HUES6 (cell line): ENCODE measurements at regions not wholly inside any gene's neighbourhood (a gene's known extent, or its start where the extent isn't known, plus 50 kb on each side); places are given as distances from the start of the nearest gene placed in this dataset.

ENCODE experiments used
- H3K27ac ChIP-seq: 2 replicates; pipeline ENCODE4 v1.7.0; 2013; ENCODE audit warnings: low read depth, mild to moderate bottlenecking, low read length, inconsistent platforms
- H3K27me3 ChIP-seq: 2 replicates; pipeline ENCODE4 v1.6.1; 2013; ENCODE audit warnings: low read length; ENCODE audit not compliant: control insufficient read depth, insufficient read depth
- H3K36me3 ChIP-seq: 2 replicates; pipeline ENCODE4 v1.6.1; 2013; ENCODE audit warnings: low read length; ENCODE audit not compliant: control insufficient read depth, insufficient read depth
- H3K4me1 ChIP-seq: 2 replicates; pipeline ENCODE4 v1.6.1; 2013; ENCODE audit warnings: low read length; ENCODE audit not compliant: control insufficient read depth, insufficient read depth
- H3K4me3 ChIP-seq: 2 replicates; pipeline ENCODE4 v1.5.1; 2013; ENCODE audit warnings: low read depth, low read length
- H3K9ac ChIP-seq: one replicate; pipeline ENCODE4 v1.6.1; 2013; ENCODE audit warnings: mild to moderate bottlenecking, low read length
- H3K9me3 ChIP-seq: 2 replicates; pipeline ENCODE4 v1.6.1; 2013; ENCODE audit warnings: low read depth, low read length; ENCODE audit not compliant: control insufficient read depth, insufficient read depth

DNA sequence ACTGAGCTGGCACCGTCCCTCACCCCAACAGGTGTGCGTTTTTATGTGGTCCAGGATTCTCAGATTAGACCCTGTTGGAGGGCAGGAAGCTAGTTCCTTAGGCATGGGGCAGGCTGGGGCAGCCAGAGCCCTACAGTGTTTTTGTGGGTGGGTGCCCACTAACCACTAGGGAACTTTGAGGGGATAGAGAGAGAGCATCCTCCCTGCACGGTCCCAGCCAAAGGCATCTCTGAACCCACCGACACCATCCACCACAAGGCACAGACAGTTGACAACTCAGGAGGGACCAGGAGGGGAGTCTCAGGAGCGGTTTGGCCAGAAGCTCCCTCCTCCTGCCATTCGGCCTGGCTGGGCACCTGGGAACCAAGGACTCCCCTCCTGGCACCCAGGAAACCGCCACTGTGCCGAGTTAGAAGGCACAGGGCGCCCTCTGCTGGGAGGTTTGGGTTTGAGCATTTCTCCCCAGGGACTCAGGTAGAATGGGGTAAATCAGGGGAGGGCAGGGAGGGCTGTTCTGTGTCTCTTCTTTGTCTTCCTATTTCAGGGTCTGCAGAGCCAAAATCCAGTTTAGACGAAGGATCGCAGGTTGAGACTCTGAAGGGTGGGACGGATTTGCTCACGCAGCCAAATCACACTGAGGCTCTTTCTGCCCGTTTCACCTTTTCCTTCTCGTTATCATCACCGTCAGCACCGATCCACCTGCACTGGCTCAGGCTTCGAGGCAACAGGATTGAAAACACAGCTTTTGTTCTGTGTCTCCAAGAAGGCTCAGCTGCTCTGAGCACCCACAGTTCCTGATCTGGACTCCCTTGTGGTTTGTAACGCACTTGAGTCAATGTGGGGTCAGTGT is 84.8 kb upstream of the COL13A1 start:
- Histone ChIP-seq H3K27me3 (no peaks in the 10 kb centered on the region; the same call in 1 of the 2 replicates), H3K27ac (no peak overlapping the region)

GRCh38 chr10:69718951-69719350 is 82.8 kb upstream of the COL13A1 start:
- Histone ChIP-seq H3K27ac (no peak overlapping the region), H3K36me3 (no peaks in the 10 kb centered on the region), H3K4me1 (peaks cover 17% of the 10 kb centered on the region), H3K4me3 (no peak overlapping the region), H3K27me3 (no peaks in the 10 kb centered on the region; the same call in 1 of the 2 replicates), H3K9ac (no peak overlapping the region), H3K9me3 (0 out of 2 replicates have a peak, but pooled peaks cover 3% of the 10 kb centered on the region)

More for the DNA sequence above, 84.8 kb upstream of the COL13A1 start:
- Histone ChIP-seq H3K9ac (no peak overlapping the region), H3K4me1 (peaks cover 6% of the 10 kb centered on the region), H3K4me3 (no peak overlapping the region), H3K9me3 (0 out of 2 replicates have a peak, but pooled peaks cover 3% of the 10 kb centered on the region), H3K36me3 (no peaks in the 10 kb centered on the region)

- Histone ChIP-seq H3K9ac (peak overlapping the region; percentile 20), H3K27ac (no peak overlapping the region), H3K27me3 (no peaks in the 10 kb centered on the region), H3K36me3 (no peaks in the 10 kb centered on the region), H3K4me3 (no peak overlapping the region; the same call in 1 of the 2 replicates), H3K9me3 (0 out of 2 replicates have a peak, but pooled peaks cover 3% of the 10 kb centered on the region), H3K4me1 (peaks cover 17% of the 10 kb centered on the region)
Observed at GRCh38 chr10:69721690-69722310, 79.9 kb upstream of the COL13A1 start.

DNA sequence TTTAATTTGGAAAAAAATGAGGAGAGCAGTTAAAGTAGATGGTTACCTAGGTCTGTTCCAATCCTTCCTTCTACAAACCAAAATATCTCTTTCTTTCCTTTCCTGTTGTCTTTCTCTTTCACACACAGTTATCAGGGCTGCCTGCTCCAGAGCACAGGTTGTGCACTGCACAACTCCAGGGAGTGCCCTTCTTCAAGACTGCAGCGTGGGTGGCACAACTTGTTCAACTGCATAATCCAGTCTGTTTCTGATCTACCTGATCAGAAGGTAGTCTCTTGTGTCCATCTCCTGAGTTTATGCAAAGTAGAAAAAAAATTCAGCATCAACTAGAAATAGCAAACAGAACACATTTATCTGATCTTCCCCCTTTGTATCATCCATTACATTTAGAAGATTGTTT is 78.1 kb upstream of the COL13A1 start:
- H3K4me1 ChIP-seq = peaks cover 29% of the 10 kb centered on the region
- no peaks in the 10 kb centered on the region for H3K27me3 ChIP-seq
- no peaks in the 10 kb centered on the region for H3K36me3 ChIP-seq
- no peak overlapping the region for H3K27ac ChIP-seq
- 0 out of 2 replicates have a peak, but pooled peaks cover 3% of the 10 kb centered on the region for H3K9me3 ChIP-seq
- H3K9ac ChIP-seq = no peak overlapping the region
- no peak overlapping the region for H3K4me3 ChIP-seq

GRCh38 chr10:69726850-69727249 is 74.9 kb upstream of the COL13A1 start:
- Histone ChIP-seq H3K36me3 (no peaks in the 10 kb centered on the region), H3K27ac (no peak overlapping the region), H3K27me3 (no peaks in the 10 kb centered on the region), H3K9me3 (no peaks in the 10 kb centered on the region), H3K9ac (no peak overlapping the region), H3K4me1 (peaks cover 51% of the 10 kb centered on the region), H3K4me3 (no peak overlapping the region)

GRCh38 chr10:69728335-69728870 is 73.3 kb upstream of the COL13A1 start:
- H3K27ac ChIP-seq = no peak overlapping the region
- H3K27me3 ChIP-seq = no peaks in the 10 kb centered on the region
- H3K4me3 ChIP-seq = no peak overlapping the region
- H3K4me1 ChIP-seq = peaks cover 44% of the 10 kb centered on the region
- H3K36me3 ChIP-seq = no peaks in the 10 kb centered on the region
- H3K9ac ChIP-seq = no peak overlapping the region
- H3K9me3 ChIP-seq = no peaks in the 10 kb centered on the region

DNA sequence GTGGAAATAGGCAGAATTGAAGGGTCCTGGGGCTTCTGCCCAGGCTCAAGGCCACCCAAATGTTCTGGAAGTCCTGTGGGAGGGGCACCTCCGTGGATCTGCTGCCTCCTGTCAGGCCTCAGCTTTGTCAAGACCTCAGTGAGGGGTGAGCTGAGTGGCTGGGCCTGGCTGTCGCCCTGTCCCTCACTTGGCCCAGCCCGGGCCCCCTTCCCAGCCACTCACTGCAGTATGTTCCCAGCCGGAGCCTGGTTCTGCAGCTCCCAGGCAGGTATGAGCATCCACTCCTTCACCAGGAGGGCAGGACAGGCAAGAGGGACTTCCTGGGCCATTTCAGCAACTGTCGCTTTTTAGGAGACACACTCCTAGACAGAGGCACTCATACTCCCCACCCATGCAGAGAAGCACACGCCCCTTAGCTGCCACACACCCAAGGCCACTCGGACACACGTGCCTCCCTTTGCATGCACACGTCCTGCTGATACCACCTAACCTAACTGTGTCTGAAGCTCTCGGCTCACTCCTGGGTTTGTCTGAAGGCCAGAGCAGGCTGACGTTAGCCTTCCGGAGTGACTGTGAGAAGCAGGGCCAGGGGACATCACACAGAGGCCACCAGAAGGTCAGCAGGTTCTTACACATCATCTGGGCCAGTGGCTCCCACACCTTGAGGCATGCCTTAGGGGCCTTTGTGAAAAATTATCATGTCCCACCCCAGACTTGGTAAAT is 72.2 kb upstream of the COL13A1 start:
- Histone ChIP-seq H3K4me1 (peaks cover 47% of the 10 kb centered on the region), H3K9ac (no peak overlapping the region), H3K27ac (no peak overlapping the region), H3K9me3 (no peaks in the 10 kb centered on the region), H3K27me3 (no peaks in the 10 kb centered on the region), H3K4me3 (no peak overlapping the region), H3K36me3 (no peaks in the 10 kb centered on the region)

DNA sequence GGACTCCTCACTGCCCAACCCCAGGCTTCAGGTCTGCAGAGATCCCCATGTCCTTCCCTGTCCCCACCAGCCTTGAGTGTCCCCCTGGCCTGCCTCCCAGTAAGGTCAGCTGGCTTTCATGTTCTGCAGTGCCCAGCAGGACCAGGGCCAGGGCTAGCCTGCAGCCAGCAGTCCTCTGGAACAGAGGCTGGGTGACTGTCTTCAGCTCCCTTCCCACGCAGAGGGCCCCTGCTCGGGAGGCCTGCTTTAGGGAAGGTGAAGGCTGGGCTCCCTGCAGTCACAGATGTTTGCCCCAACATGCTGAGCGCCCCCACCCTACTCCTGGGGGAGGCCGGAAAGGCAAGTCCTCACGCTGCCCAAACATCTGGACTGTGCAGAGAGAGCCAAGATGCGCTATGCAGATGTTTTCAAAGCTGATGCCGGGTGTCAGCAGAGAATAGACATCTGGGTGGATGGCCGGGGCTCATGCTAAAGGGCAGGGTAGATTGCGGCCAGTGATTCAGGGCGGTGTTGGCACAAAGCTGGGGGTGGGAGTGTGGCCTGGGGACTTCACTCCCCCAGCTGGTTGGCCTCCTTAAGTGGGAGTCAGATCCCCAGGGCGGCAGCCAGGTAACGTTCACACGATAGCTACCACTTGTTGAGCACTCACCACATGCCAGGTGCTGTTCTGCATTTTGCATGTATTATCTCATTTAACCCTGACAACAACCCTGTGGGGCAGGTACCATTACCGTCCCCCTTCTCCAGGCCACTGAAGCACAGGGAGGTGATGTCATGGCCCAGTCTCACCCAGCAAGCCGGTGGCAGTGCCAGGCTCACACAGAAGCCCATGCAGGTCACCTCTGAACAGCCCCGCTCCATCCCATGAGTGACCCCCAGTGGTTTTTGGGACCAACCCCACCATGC is 71.2 kb upstream of the COL13A1 start:
- H3K36me3 ChIP-seq = no peaks in the 10 kb centered on the region
- no peaks in the 10 kb centered on the region for H3K27me3 ChIP-seq
- peaks cover 47% of the 10 kb centered on the region for H3K4me1 ChIP-seq
- H3K4me3 ChIP-seq = no peak overlapping the region
- no peaks in the 10 kb centered on the region for H3K9me3 ChIP-seq
- no peak overlapping the region for H3K27ac ChIP-seq
- no peak overlapping the region for H3K9ac ChIP-seq

- H3K27ac ChIP-seq = no peak overlapping the region
- no peak overlapping the region for H3K9ac ChIP-seq
Observed at GRCh38 chr10:69731184-69731583, 70.5 kb upstream of the COL13A1 start.

DNA sequence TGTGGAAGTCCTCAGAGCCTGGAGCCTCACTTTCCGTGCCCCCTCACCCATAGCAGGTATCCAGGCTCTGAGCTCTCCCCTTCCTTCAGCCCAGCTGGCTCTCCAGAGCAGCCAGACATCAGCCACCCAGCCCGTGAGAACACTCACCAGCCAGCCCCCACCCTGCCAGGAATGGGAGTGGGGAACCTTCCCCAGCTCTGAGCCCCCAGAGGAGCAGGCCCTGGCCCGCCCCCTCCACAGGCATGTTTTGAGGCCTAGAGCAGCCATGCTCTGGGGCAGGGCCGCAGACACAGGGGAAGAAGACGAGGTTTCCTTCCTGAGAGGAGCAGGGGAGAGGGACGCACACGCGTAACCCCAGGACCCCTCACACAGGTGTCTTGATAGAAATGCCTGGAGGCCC is 70.0 kb upstream of the COL13A1 start:
- Histone ChIP-seq H3K9ac (no peak overlapping the region), H3K9me3 (no peaks in the 10 kb centered on the region), H3K4me3 (no peak overlapping the region), H3K4me1 (peaks cover 47% of the 10 kb centered on the region), H3K27ac (no peak overlapping the region), H3K36me3 (no peaks in the 10 kb centered on the region), H3K27me3 (no peaks in the 10 kb centered on the region)

More at GRCh38 chr10:69731184-69731583, 70.5 kb upstream of the COL13A1 start:
- Histone ChIP-seq H3K9me3 (no peaks in the 10 kb centered on the region), H3K4me3 (no peak overlapping the region), H3K27me3 (no peaks in the 10 kb centered on the region), H3K36me3 (no peaks in the 10 kb centered on the region), H3K4me1 (peaks cover 47% of the 10 kb centered on the region)
